Upper lobe of left lung (tissue), 4 donors: ENCODE measurements at regions not wholly inside any gene's neighbourhood (a gene's known extent, or its start where the extent isn't known, plus 50 kb on each side); places are given as distances from the start of the nearest gene placed in this dataset.

Experiments used
- CTCF ChIP-seq, 6 experiments: fragments of 450-650 bp in 4 of 6; fragments of 200-600 bp in 2 of 6; sonication (generic) in 2 of 6; IDR thresholded peaks; one replicate each; pipeline ENCODE4 v1.5.1; 2016 to 2019; ENCODE audit warnings: antibody characterized with exemption in 6 of 6
- POLR2A ChIP-seq, 4 donors: fragments of 450-650 bp; IDR thresholded peaks; one replicate each; pipeline ENCODE4 v1.5.1; 2016 to 2017; ENCODE audit warnings: antibody characterized with exemption in 4 of 4, mild to moderate bottlenecking in 2 of 4

GRCh38 chr5:118440496-118440895 lies 547.9 kb downstream of the DTWD2 start:
- TF ChIP-seq CTCF (IDR thresholded peaks at IDR 0.05) (no peak), POLR2A (IDR thresholded peaks at IDR 0.05) (no peak)
